ENCODE measurements at regions not wholly inside any gene's neighbourhood (a gene's known extent, or its start where the extent isn't known, plus 50 kb on each side); places are given as distances from the start of the nearest gene placed in this dataset.

GRCh38 chr6:168858926-168859325 is 394.7 kb downstream of the THBS2 start:
- TF ChIP-seq SUZ12 (IDR thresholded peaks at IDR 0.05), result no peak
- TF ChIP-seq FOXM1 (IDR thresholded peaks at IDR 0.05; ENCODE audit: borderline replicate concordance), result no peak
- no peak for TF ChIP-seq TARDBP (IDR thresholded peaks at IDR 0.05)
- TF ChIP-seq ELF4 (IDR thresholded peaks at IDR 0.05), result no peak
- no peak for TF ChIP-seq BHLHE40 (IDR thresholded peaks at IDR 0.05; ENCODE audit: borderline replicate concordance)
- no peak for TF ChIP-seq FOXA1 (IDR thresholded peaks at IDR 0.05)
- no peak for TF ChIP-seq SP1 (IDR thresholded peaks at IDR 0.05)
- no peak for TF ChIP-seq NFRKB (IDR thresholded peaks at IDR 0.05)
- no peak for TF ChIP-seq FOXK2 (IDR thresholded peaks at IDR 0.05)
- no peak for TF ChIP-seq CTBP1 (IDR thresholded peaks at IDR 0.05; ENCODE audit: borderline replicate concordance)
- TF ChIP-seq HDGF (IDR thresholded peaks at IDR 0.05; ENCODE audit: borderline replicate concordance), result no peak
- TF ChIP-seq L3MBTL2 (conservative IDR thresholded peaks at IDR 0.05), result no peak
- no peak for TF ChIP-seq PKNOX1 (IDR thresholded peaks at IDR 0.05)
- no peak for TF ChIP-seq ZNF384 (IDR thresholded peaks at IDR 0.05)
